Left colon (tissue), 2 donors: ENCODE measurements at regions not wholly inside any gene's neighbourhood (a gene's known extent, or its start where the extent isn't known, plus 50 kb on each side); places are given as distances from the start of the nearest gene placed in this dataset.
A peak's percentile ranks its signal among the peaks of the same experiment; 100 is the strongest.
"Not testable (repeated sequence)": the region's sequence is repeated elsewhere in the genome, so short reads cannot be mapped to it uniquely, and the experiment has no call there.

Experiments used
- ATAC-seq: fragments of 200-7000 bp; cut with Tn5 transposase; one replicate; pipeline ENCODE4 v1.9.1; 2020; ENCODE audit warnings: mild to moderate bottlenecking, moderate library complexity
- DNase-seq, 2 donors: peaks; one replicate each; pipeline ENCODE4 v3.0.0-alpha.2; 2020
- intact Hi-C, 2 donors: fragments of 100-400 bp; cut with DNase I in 1 of 2; cut with micrococcal nuclease in 1 of 2; formaldehyde crosslinking; loops; one replicate each; pipeline versions ENCODE4 v1.11.2 to v1.14.0; 2022; cut with DNase I, micrococcal nuclease
- donor health status: DM: no; HTN: no; CAD: no.
- donor health status: DM: yes; HTN: yes; CAD: no.

GRCh38 chr12:131226345-131227265 lies 272.9 kb downstream of the ADGRD1 start:
- intact Hi-C loops: no loop called here
- no peak for ATAC-seq
- no peak for DNase-seq

GRCh38 chr12:131227641-131228040 lies 273.9 kb downstream of the ADGRD1 start:
- DNase-seq, intact Hi-C loops, ATAC-seq: not testable (repeated sequence)

- intact Hi-C loops, ATAC-seq, DNase-seq: not testable (repeated sequence)
Measured at GRCh38 chr12:131229079-131229425, 275.3 kb downstream of the ADGRD1 start.

- intact Hi-C loops: no loop called here
- no peak for DNase-seq
- no peak for ATAC-seq
Measured at GRCh38 chr12:131229426-131230339, 276.0 kb downstream of the ADGRD1 start.

- no peak for ATAC-seq
- intact Hi-C loops: no loop called here
- DNase-seq: no peak
Measured at GRCh38 chr12:131230340-131231031, 276.8 kb downstream of the ADGRD1 start.

- DNase-seq (no peak), ATAC-seq (no peak)
- intact Hi-C loops: no loop called here
Measured at GRCh38 chr12:131231032-131231980, 277.6 kb downstream of the ADGRD1 start.

GRCh38 chr12:131232036-131232435 lies 278.3 kb downstream of the ADGRD1 start:
- no peak for DNase-seq
- intact Hi-C loops: no loop called here
- ATAC-seq: no peak

GRCh38 chr12:131232872-131233271 lies 279.2 kb downstream of the ADGRD1 start:
- intact Hi-C loops, DNase-seq, ATAC-seq: not testable (repeated sequence)

GRCh38 chr12:131233850-131234789 lies 280.4 kb downstream of the ADGRD1 start:
- intact Hi-C loops, DNase-seq, ATAC-seq: not testable (repeated sequence)

GRCh38 chr12:131234841-131235271 lies 281.1 kb downstream of the ADGRD1 start:
- intact Hi-C loops, DNase-seq: not testable (repeated sequence)
- ATAC-seq: peak; percentile 56

GRCh38 chr12:131235871-131236271 lies 282.2 kb downstream of the ADGRD1 start:
- DNase-seq: no peak
- intact Hi-C loops: no loop called here
- no peak for ATAC-seq

- no peak for DNase-seq
- intact Hi-C loops: no loop called here
- no peak for ATAC-seq
Measured at GRCh38 chr12:131239384-131240094, 285.8 kb downstream of the ADGRD1 start.

GRCh38 chr12:131241517-131241916 lies 287.8 kb downstream of the ADGRD1 start:
- no peak for ATAC-seq
- no peak for DNase-seq
- intact Hi-C loops: no loop called here

- ATAC-seq: no peak
Measured at GRCh38 chr12:131242741-131243496, 289.2 kb downstream of the ADGRD1 start.

GRCh38 chr12:131244157-131244688 lies 290.5 kb downstream of the ADGRD1 start:
- ATAC-seq, DNase-seq, intact Hi-C loops: not testable (repeated sequence)

More at GRCh38 chr12:131242741-131243496, 289.2 kb downstream of the ADGRD1 start:
- intact Hi-C loops: no loop called here
- no peak for DNase-seq
